ENCODE measurements at regions not wholly inside any gene's neighbourhood (a gene's known extent, or its start where the extent isn't known, plus 50 kb on each side); places are given as distances from the start of the nearest gene placed in this dataset.

- H3K27ac ChIP-seq (ENCODE audit: low read length), result no peak overlapping the region
- H3K9me3 ChIP-seq (ENCODE audit: control insufficient read depth, low read length), result no peaks in the 10 kb centered on the region
- intact Hi-C loops (cut with DNase I), result no loop called here
- 46% methylated on average over 1 of the region's 1 CpG for WGBS
- ATAC-seq (no peak), DNase-seq (no peak)
- peaks cover 1% of the 10 kb centered on the region for H3K4me1 ChIP-seq (ENCODE audit: control insufficient read depth, insufficient read depth, low read length)
- H3K4me3 ChIP-seq (ENCODE audit: low read length), result no peak overlapping the region
- H3K27me3 ChIP-seq (ENCODE audit: control insufficient read depth, insufficient read depth), result no peaks in the 10 kb centered on the region
Observed at GRCh38 chr5:54669285-54669684, 151.7 kb downstream of the SNX18 start.

- DNase-seq (no peak), ATAC-seq (no peak)
- H3K27ac ChIP-seq (ENCODE audit: low read length), result no peak overlapping the region
- no peaks in the 10 kb centered on the region for H3K27me3 ChIP-seq (ENCODE audit: control insufficient read depth, insufficient read depth)
- no peak overlapping the region for H3K4me3 ChIP-seq (ENCODE audit: low read length)
- WGBS, result 97% methylated on average over 2 of the region's 2 CpGs
- H3K9me3 ChIP-seq (ENCODE audit: control insufficient read depth, low read length), result no peaks in the 10 kb centered on the region
- intact Hi-C loops (cut with DNase I), result no loop called here
- H3K4me1 ChIP-seq (ENCODE audit: control insufficient read depth, insufficient read depth, low read length), result peaks cover 2% of the 10 kb centered on the region
Observed at GRCh38 chr5:54668096-54668495, 150.5 kb downstream of the SNX18 start.

DNA sequence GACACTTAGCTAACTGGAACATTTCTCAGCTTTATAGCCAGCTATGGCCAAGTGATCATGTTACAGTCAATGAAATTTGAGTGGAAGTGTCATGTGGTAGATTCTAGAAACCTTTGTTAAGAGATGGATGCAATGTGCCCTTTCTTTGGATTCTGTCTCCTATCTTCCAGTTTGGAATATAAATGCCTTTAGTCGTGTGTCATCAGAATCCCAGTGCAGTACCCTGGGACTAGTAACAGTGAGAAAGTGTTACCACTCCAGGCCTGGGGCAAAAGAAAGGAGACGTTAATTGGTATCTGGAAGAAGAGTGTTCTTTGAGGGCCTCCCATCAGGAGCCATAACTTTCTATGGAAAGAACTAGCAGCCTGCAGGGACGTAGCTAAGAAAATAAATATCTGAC, 149.6 kb downstream of the SNX18 start:
- intact Hi-C loops (cut with DNase I), result no loop called here
- Histone ChIP-seq H3K27me3 (ENCODE audit: control insufficient read depth, insufficient read depth) (no peaks in the 10 kb centered on the region), H3K4me3 (ENCODE audit: low read length) (no peak overlapping the region), H3K4me1 (ENCODE audit: control insufficient read depth, insufficient read depth, low read length) (peaks cover 2% of the 10 kb centered on the region), H3K27ac (ENCODE audit: low read length) (no peak overlapping the region), H3K9me3 (ENCODE audit: control insufficient read depth, low read length) (no peaks in the 10 kb centered on the region)
- DNase-seq, result no peak
- 72% methylated on average over 3 of the region's 3 CpGs for WGBS
- ATAC-seq, result no peak

GRCh38 chr5:54663866-54664265, 146.3 kb downstream of the SNX18 start:
- DNase-seq (peak; percentile 54 to 75 (median 70)), ATAC-seq (peak; percentile 70 to 77)
- no peak overlapping the region for H3K4me3 ChIP-seq (ENCODE audit: low read length)
- peaks cover 3% of the 10 kb centered on the region for H3K4me1 ChIP-seq (ENCODE audit: control insufficient read depth, insufficient read depth, low read length)
- WGBS, result 28% methylated on average over 5 of the region's 5 CpGs
- H3K9me3 ChIP-seq (ENCODE audit: control insufficient read depth, low read length), result no peaks in the 10 kb centered on the region
- no peaks in the 10 kb centered on the region for H3K27me3 ChIP-seq (ENCODE audit: control insufficient read depth, insufficient read depth)
- intact Hi-C loops (cut with DNase I), result no loop called here
- H3K27ac ChIP-seq (ENCODE audit: low read length), result no peak overlapping the region

DNA sequence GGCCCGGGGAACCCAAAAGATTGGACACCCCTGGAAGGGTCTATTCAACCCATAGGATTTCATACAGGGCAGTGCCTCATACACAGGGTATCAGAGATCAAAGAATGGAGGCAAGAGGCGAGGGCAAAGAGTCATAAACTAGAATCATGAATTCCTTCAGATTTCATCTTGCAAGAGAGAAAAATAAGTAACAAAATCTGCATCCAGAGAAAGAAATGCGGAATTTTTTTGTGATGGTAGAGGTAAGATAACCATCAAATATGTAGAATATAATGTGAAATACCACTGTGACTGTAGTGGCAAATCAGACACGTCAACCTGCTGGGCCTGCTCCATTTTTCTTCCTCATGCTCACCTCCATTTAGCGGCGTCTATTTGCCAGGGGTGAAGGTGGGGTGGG, 143.6 kb downstream of the SNX18 start:
- Histone ChIP-seq H3K4me1 (ENCODE audit: control insufficient read depth, insufficient read depth, low read length) (peaks cover 5% of the 10 kb centered on the region), H3K9me3 (ENCODE audit: control insufficient read depth, low read length) (no peaks in the 10 kb centered on the region), H3K27ac (ENCODE audit: low read length) (no peak overlapping the region), H3K27me3 (ENCODE audit: control insufficient read depth, insufficient read depth) (no peaks in the 10 kb centered on the region), H3K4me3 (ENCODE audit: low read length) (no peak overlapping the region)
- intact Hi-C loops (cut with DNase I), result no loop called here
- ATAC-seq (no peak), DNase-seq (no peak)
- WGBS, result 98% methylated on average over 6 of the region's 6 CpGs

DNA sequence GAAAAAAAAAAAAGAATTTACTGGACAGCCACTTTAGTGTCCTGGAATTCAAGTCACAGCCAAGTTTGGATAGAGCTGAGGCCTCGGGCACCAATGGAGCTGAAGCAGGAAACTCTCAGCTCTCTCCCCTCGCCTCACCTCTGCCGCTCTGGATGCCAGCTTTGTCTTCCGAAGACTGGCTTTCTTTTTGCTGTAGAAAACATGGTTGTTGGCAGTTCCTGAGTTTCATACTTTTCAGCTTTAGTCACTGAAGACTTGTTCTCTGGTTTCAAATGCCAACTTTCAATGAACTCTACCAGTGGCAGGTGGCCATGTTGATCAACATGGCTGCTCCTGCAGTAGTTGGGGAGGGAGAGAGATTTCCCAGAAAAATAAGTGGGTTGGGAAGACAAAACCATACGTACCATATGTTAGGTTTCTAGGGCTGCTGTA, 142.2 kb downstream of the SNX18 start:
- Histone ChIP-seq H3K9me3 (ENCODE audit: control insufficient read depth, low read length) (no peaks in the 10 kb centered on the region), H3K27me3 (ENCODE audit: control insufficient read depth, insufficient read depth) (no peaks in the 10 kb centered on the region), H3K27ac (ENCODE audit: low read length) (no peak overlapping the region), H3K4me1 (ENCODE audit: control insufficient read depth, insufficient read depth, low read length) (peaks cover 5% of the 10 kb centered on the region), H3K4me3 (ENCODE audit: low read length) (no peak overlapping the region)
- 67% methylated on average over 5 of the region's 5 CpGs for WGBS
- intact Hi-C loops (cut with DNase I), result no loop called here
- ATAC-seq (no peak), DNase-seq (peak in 2 of 3 donors; percentile 46 to 54)

DNA sequence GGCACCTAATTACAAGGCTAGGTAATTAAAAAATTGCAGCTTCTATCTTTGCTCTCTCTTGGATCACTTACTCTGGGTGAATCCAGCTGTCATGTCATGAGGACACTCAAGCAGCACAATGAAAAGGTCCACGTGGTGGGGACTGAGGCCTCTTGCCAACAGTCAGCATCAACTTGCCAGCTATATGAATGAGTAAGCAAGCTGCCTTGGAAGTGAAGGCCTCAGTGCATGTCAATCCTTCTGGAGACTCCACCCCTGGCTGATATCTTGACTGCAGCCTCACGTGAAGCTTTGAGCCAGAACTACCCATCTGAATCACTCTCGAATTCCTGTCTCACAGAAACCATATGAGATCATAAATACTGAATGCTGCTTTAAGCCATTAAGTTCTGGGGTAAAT, 140.5 kb downstream of the SNX18 start:
- H3K4me1 ChIP-seq (ENCODE audit: control insufficient read depth, insufficient read depth, low read length), result peaks cover 3% of the 10 kb centered on the region
- H3K27me3 ChIP-seq (ENCODE audit: control insufficient read depth, insufficient read depth), result no peaks in the 10 kb centered on the region
- no peak overlapping the region for H3K4me3 ChIP-seq (ENCODE audit: low read length)
- 66% methylated on average over 3 of the region's 3 CpGs for WGBS
- H3K9me3 ChIP-seq (ENCODE audit: control insufficient read depth, low read length), result no peaks in the 10 kb centered on the region
- H3K27ac ChIP-seq (ENCODE audit: low read length), result no peak overlapping the region
- ATAC-seq, result peak in 1 of 2 donors; percentile 76
- intact Hi-C loops (cut with DNase I), result no loop called here
- DNase-seq, result peak in 1 of 3 donors; percentile 31

DNA sequence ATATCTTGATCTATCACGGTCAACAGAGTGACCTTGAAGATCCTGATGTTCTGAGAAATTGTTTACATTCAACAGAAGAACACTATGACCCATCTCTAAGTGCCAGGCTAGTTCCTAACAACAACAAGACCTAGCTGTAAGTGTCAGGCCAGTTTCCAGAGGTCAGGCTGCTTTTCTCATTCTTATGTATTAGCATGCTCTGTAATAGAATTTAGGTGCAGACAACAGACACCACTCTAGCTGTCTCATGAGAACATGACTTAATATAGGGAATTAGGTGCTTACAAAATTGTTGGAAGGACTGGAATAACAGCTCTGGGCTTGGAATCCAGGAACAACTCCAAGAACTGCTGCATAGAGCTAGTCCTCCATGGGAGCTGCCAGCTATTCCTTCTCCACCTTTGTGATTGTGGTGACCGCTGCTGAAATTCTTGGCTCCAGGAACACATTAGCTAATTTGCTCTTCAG, 138.7 kb downstream of the SNX18 start:
- H3K27me3 ChIP-seq (ENCODE audit: control insufficient read depth, insufficient read depth), result no peaks in the 10 kb centered on the region
- DNase-seq (peak in 2 of 3 donors; percentile 21 to 51), ATAC-seq (peak; percentile 76 to 77)
- no peaks in the 10 kb centered on the region for H3K9me3 ChIP-seq (ENCODE audit: control insufficient read depth, low read length)
- 32% methylated on average over 2 of the region's 2 CpGs for WGBS
- H3K27ac ChIP-seq (ENCODE audit: low read length), result no peak overlapping the region
- peaks cover 5% of the 10 kb centered on the region for H3K4me1 ChIP-seq (ENCODE audit: control insufficient read depth, insufficient read depth, low read length)
- intact Hi-C loops (cut with DNase I), result no loop called here
- no peak overlapping the region for H3K4me3 ChIP-seq (ENCODE audit: low read length)

GRCh38 chr5:54655761-54656160, 138.2 kb downstream of the SNX18 start:
- intact Hi-C loops (cut with DNase I), result no loop called here
- no peak overlapping the region for H3K27ac ChIP-seq (ENCODE audit: low read length)
- 95% methylated on average over 2 of the region's 2 CpGs for WGBS

DNA sequence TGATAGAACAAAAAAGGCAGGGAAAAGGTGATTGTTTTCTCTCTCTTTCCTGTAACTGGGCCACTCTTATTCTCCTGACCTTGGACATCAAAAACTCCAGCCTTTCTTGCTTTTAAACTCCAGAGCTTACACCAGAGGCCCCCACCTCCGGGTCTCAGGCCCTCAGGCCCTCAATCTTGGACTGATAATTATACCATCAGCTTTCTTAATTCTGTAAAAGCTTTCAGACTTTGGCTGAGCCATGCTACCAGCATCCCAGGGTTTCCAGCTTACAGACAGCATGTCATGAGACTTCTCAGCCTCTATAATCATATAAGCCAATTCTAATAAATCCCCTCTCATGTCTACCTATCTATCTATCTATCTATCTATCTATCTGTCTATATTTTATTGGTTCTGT, 137.7 kb downstream of the SNX18 start:
- DNase-seq, result no peak
- peaks cover 5% of the 10 kb centered on the region for H3K4me1 ChIP-seq (ENCODE audit: control insufficient read depth, insufficient read depth, low read length)
- 84% methylated on average over 1 of the region's 1 CpG for WGBS
- intact Hi-C loops (cut with DNase I), result no loop called here
- H3K9me3 ChIP-seq (ENCODE audit: control insufficient read depth, low read length), result no peaks in the 10 kb centered on the region
- H3K27me3 ChIP-seq (ENCODE audit: control insufficient read depth, insufficient read depth), result no peaks in the 10 kb centered on the region
- H3K27ac ChIP-seq (ENCODE audit: low read length), result no peak overlapping the region
- no peak overlapping the region for H3K4me3 ChIP-seq (ENCODE audit: low read length)
- ATAC-seq, result no peak

More at GRCh38 chr5:54655761-54656160, 138.2 kb downstream of the SNX18 start:
- Histone ChIP-seq H3K4me1 (ENCODE audit: control insufficient read depth, insufficient read depth, low read length) (peaks cover 5% of the 10 kb centered on the region), H3K4me3 (ENCODE audit: low read length) (no peak overlapping the region), H3K27me3 (ENCODE audit: control insufficient read depth, insufficient read depth) (no peaks in the 10 kb centered on the region), H3K9me3 (ENCODE audit: control insufficient read depth, low read length) (no peaks in the 10 kb centered on the region)
- ATAC-seq, result no peak
- no peak for DNase-seq

- 96% methylated on average over 2 of the region's 2 CpGs for WGBS
- ATAC-seq, result no peak
- no peak overlapping the region for H3K4me3 ChIP-seq (ENCODE audit: low read length)
- H3K4me1 ChIP-seq (ENCODE audit: control insufficient read depth, insufficient read depth, low read length), result peaks cover 4% of the 10 kb centered on the region
- no peaks in the 10 kb centered on the region for H3K27me3 ChIP-seq (ENCODE audit: control insufficient read depth, insufficient read depth)
- H3K27ac ChIP-seq (ENCODE audit: low read length), result no peak overlapping the region
- DNase-seq, result no peak
- intact Hi-C loops (cut with DNase I), result no loop called here
- no peaks in the 10 kb centered on the region for H3K9me3 ChIP-seq (ENCODE audit: control insufficient read depth, low read length)
Observed at GRCh38 chr5:54653956-54654614, 136.5 kb downstream of the SNX18 start.

Data from right cardiac atrium (tissue), 5 donors.